ENCODE measurements at regions not wholly inside any gene's neighbourhood (a gene's known extent, or its start where the extent isn't known, plus 50 kb on each side); places are given as distances from the start of the nearest gene placed in this dataset.

DNA sequence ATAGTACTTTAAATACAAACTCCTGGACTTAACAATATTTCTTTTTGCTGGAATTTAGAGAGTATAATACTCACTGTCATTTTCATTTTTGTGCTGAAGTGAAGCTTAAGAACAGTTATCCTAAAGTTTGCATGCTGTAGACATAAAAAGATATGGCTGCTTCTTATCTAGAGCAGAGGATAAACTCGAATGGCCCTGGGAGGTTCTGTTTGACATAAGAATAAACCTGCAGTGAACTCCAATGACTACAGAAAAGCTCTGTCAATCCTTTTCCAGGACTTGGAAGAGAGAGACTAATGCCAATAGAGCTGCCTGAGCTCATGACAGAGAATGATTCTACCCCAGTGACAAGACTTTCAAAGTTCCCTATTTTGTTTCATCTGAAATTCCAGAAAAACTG is 1017.8 kb upstream of the MIR17HG start:
- TF ChIP-seq, protein P1, sequence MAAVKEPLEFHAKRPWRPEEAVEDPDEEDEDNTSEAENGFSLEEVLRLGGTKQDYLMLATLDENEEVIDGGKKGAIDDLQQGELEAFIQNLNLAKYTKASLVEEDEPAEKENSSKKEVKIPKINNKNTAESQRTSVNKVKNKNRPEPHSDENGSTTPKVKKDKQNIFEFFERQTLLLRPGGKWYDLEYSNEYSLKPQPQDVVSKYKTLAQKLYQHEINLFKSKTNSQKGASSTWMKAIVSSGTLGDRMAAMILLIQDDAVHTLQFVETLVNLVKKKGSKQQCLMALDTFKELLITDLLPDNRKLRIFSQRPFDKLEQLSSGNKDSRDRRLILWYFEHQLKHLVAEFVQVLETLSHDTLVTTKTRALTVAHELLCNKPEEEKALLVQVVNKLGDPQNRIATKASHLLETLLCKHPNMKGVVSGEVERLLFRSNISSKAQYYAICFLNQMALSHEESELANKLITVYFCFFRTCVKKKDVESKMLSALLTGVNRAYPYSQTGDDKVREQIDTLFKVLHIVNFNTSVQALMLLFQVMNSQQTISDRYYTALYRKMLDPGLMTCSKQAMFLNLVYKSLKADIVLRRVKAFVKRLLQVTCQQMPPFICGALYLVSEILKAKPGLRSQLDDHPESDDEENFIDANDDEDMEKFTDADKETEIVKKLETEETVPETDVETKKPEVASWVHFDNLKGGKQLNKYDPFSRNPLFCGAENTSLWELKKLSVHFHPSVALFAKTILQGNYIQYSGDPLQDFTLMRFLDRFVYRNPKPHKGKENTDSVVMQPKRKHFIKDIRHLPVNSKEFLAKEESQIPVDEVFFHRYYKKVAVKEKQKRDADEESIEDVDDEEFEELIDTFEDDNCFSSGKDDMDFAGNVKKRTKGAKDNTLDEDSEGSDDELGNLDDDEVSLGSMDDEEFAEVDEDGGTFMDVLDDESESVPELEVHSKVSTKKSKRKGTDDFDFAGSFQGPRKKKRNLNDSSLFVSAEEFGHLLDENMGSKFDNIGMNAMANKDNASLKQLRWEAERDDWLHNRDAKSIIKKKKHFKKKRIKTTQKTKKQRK (IDR thresholded peaks at IDR 0.05; ENCODE audit: borderline replicate concordance, low read depth, low read length), result no peak
- TF ChIP-seq KDM2B (CRISPR knock-in tag; IDR thresholded peaks at IDR 0.05) (no peak), CBX3 (IDR thresholded peaks at IDR 0.05; ENCODE audit: borderline replicate concordance in 1 of 2, low read length in 2 of 2) (no peak), PHF21A (IDR thresholded peaks at IDR 0.05; ENCODE audit: borderline replicate concordance, low read depth) (no peak), ZBTB8A (IDR thresholded peaks at IDR 0.05; ENCODE audit: partially characterized antibody) (no peak), ELF2 (CRISPR knock-in tag; IDR thresholded peaks at IDR 0.05) (no peak), ZNF778 (CRISPR knock-in tag; IDR thresholded peaks at IDR 0.05) (no peak), TAF1 (IDR thresholded peaks at IDR 0.05; ENCODE audit: control insufficient read depth, extremely low read depth, insufficient read depth, low read length, severe bottlenecking) (no peak)
- TF ChIP-seq, protein P2, sequence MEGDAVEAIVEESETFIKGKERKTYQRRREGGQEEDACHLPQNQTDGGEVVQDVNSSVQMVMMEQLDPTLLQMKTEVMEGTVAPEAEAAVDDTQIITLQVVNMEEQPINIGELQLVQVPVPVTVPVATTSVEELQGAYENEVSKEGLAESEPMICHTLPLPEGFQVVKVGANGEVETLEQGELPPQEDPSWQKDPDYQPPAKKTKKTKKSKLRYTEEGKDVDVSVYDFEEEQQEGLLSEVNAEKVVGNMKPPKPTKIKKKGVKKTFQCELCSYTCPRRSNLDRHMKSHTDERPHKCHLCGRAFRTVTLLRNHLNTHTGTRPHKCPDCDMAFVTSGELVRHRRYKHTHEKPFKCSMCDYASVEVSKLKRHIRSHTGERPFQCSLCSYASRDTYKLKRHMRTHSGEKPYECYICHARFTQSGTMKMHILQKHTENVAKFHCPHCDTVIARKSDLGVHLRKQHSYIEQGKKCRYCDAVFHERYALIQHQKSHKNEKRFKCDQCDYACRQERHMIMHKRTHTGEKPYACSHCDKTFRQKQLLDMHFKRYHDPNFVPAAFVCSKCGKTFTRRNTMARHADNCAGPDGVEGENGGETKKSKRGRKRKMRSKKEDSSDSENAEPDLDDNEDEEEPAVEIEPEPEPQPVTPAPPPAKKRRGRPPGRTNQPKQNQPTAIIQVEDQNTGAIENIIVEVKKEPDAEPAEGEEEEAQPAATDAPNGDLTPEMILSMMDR (IDR thresholded peaks at IDR 0.05 in 2 of 3, conservative IDR thresholded peaks at IDR 0.05 in 1 of 3; ENCODE audit: insufficient read depth in 2 of 3, low read depth in 1 of 3, low read length in 3 of 3), result no peak
- TF ChIP-seq, protein P3, sequence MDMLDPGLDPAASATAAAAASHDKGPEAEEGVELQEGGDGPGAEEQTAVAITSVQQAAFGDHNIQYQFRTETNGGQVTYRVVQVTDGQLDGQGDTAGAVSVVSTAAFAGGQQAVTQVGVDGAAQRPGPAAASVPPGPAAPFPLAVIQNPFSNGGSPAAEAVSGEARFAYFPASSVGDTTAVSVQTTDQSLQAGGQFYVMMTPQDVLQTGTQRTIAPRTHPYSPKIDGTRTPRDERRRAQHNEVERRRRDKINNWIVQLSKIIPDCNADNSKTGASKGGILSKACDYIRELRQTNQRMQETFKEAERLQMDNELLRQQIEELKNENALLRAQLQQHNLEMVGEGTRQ (CRISPR knock-in tag; IDR thresholded peaks at IDR 0.05), result no peak
- TF ChIP-seq, protein P4, sequence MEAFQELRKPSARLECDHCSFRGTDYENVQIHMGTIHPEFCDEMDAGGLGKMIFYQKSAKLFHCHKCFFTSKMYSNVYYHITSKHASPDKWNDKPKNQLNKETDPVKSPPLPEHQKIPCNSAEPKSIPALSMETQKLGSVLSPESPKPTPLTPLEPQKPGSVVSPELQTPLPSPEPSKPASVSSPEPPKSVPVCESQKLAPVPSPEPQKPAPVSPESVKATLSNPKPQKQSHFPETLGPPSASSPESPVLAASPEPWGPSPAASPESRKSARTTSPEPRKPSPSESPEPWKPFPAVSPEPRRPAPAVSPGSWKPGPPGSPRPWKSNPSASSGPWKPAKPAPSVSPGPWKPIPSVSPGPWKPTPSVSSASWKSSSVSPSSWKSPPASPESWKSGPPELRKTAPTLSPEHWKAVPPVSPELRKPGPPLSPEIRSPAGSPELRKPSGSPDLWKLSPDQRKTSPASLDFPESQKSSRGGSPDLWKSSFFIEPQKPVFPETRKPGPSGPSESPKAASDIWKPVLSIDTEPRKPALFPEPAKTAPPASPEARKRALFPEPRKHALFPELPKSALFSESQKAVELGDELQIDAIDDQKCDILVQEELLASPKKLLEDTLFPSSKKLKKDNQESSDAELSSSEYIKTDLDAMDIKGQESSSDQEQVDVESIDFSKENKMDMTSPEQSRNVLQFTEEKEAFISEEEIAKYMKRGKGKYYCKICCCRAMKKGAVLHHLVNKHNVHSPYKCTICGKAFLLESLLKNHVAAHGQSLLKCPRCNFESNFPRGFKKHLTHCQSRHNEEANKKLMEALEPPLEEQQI (IDR thresholded peaks at IDR 0.05), result no peak

Measured in K562 (cell line).